Fibroblast of mammary gland (primary cell): ENCODE measurements at regions not wholly inside any gene's neighbourhood (a gene's known extent, or its start where the extent isn't known, plus 50 kb on each side); places are given as distances from the start of the nearest gene placed in this dataset.
"Not testable (repeated sequence)": the region's sequence is repeated elsewhere in the genome, so short reads cannot be mapped to it uniquely, and the experiment has no call there.

ENCODE experiments used
- DNase-seq: peaks from one replicate; pipeline ENCODE4 v3.0.0-alpha.2; 2010; ENCODE audit warnings: low read depth
- H3K4me3 ChIP-seq: 2 replicates; pipeline ENCODE4 v1.5.1; 2011; ENCODE audit warnings: low read depth, mild to moderate bottlenecking, low read length, moderate library complexity; ENCODE audit not compliant: control insufficient read depth
- TF ChIP-seq, protein P1 (sequence below): conservative IDR thresholded peaks from 2 replicates; pipeline ENCODE4 v1.5.1; 2011; ENCODE audit warnings: low read depth, low read length, inconsistent platforms; ENCODE audit not compliant: control insufficient read depth, insufficient read depth

DNA sequence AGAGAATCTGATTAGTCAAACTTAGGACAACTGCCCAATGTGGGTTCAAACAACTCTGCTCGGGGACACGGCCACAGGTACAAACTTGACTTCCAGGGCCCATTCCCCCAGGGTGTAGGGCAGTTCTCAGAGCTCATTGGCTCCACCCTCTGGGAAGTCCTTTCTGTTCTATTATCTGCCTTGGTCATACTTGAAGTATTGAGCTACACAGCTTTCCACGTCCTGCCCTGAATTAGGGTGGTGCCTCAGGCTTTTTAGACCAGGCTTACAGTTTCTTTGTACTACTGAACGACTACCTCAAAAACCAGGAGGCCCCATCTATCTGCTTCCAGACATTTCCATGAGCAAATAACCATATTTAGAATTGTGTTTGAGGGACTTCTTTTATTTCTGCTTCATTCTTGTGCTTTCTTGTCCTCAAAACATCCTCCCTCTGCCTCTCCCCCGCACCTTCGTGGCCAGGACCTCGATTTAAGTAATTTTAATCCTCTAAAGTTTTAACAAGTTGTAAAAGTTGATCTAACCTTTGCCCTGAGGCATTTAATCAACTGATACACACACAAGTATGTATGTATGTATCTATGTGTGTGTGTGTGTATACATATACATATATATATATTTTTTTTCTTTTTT is 281.7 kb upstream of the AMIGO2 start:
- no peak for DNase-seq
- no peak overlapping the region for H3K4me3 ChIP-seq
- TF ChIP-seq, protein P1, sequence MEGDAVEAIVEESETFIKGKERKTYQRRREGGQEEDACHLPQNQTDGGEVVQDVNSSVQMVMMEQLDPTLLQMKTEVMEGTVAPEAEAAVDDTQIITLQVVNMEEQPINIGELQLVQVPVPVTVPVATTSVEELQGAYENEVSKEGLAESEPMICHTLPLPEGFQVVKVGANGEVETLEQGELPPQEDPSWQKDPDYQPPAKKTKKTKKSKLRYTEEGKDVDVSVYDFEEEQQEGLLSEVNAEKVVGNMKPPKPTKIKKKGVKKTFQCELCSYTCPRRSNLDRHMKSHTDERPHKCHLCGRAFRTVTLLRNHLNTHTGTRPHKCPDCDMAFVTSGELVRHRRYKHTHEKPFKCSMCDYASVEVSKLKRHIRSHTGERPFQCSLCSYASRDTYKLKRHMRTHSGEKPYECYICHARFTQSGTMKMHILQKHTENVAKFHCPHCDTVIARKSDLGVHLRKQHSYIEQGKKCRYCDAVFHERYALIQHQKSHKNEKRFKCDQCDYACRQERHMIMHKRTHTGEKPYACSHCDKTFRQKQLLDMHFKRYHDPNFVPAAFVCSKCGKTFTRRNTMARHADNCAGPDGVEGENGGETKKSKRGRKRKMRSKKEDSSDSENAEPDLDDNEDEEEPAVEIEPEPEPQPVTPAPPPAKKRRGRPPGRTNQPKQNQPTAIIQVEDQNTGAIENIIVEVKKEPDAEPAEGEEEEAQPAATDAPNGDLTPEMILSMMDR = no peak

DNA sequence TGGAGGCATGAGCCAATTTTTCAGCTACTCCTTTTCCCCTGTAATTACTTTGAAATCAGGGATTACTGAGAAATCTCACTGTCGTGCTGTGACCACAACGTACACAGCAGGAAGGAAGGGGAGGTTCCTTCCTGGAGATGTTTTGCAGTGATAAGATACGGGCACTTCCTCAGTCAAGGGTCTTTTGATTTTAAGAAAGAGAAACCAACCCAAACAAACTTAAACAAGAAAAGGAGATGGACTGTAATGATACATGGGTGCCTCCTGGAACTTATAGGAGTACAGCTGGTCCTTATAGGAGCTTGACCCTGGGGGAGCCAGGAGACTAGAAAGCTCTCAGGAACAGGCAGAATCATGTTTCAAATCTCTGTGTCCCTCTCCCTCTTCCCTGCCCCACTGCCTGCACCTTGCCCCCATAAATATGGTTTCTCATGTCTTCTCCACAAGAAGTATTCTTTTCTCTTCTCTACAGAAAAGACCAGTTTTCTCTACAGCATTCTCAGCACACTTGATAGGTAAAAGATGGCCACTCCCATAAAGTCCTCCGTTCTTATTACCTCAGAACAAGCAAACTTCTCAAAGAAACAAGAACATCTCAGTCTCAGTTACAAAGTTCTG is 281.1 kb upstream of the AMIGO2 start:
- no peak for DNase-seq
- TF ChIP-seq, protein P1 = no peak
- H3K4me3 ChIP-seq = no peak overlapping the region

DNA sequence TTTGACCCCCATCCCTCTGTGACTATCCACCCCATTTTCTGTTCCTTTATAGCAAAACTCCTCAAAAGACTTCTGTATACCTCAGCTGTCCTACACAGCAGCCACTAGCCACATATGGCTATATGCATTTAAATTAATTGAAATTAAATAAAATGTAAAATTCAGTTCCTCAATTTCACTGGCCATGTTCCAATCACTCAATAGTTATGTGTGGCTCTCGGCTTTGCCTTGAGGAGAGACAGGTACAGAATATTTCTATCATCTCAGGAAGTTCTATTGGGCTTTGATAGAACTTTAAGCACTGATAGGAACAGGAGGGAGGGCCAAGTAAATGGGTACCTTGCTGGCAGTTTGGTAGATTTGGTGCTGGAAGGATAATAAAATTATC is 280.3 kb upstream of the AMIGO2 start:
- no peak for DNase-seq
- H3K4me3 ChIP-seq = no peak overlapping the region
- TF ChIP-seq, protein P1 = no peak

DNA sequence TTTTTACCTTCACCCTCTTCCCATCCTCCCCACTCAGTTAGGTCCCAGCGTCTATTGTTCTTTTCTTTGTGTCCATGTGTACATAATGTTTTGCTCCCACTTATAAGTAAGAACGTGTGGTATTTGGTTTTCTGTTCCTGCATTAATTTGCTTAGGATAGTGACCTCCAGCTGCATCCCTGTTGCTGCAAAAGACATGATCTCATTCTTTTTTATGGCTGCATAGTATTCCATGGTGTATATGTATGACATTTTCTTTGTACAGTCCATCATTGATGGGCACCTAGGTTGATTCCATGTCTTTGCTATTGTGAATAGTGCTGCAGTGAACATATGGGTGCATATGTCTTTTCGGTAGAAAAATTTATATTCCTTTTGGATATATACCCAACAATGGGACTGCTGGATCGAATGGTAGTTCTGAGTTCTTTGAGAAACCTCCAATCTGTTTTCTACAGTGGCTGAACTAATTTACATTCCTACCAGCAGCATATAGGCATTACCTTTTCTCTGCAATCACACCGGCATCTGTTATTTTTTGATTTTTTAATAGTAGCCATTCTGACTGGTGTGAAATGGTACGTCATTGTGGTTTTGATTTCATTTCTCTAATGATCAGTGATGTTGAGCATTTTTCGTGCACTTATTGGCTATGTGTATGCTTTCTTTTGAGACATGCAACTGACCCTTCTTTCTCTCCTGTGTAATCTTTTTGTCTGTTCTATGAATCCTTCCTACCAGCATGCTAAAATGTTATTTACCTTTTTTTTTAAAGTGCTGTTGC is 279.7 kb upstream of the AMIGO2 start:
- H3K4me3 ChIP-seq = no peak overlapping the region
- no peak for DNase-seq
- TF ChIP-seq, protein P1 = no peak

DNA sequence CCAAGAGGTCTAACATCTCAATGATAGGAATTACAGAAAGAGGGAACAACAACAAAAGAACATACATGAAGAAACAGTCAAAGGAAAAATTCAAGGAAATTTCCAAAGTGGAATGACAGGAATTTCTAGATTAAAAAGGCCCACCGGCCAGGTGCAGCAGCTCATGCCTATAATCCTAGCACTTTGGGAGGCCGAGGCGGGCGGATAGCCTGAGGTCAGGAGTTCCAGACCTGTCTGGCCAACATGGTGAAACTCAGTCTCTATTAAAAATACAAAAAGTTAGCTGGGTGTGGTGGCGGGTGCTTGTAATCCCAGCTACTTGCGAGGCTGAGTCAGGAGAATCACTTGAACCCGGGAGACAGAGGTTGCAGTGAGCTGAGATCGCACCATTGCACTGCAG is 277.2 kb upstream of the AMIGO2 start:
- H3K4me3 ChIP-seq, DNase-seq: not testable (repeated sequence)

DNA sequence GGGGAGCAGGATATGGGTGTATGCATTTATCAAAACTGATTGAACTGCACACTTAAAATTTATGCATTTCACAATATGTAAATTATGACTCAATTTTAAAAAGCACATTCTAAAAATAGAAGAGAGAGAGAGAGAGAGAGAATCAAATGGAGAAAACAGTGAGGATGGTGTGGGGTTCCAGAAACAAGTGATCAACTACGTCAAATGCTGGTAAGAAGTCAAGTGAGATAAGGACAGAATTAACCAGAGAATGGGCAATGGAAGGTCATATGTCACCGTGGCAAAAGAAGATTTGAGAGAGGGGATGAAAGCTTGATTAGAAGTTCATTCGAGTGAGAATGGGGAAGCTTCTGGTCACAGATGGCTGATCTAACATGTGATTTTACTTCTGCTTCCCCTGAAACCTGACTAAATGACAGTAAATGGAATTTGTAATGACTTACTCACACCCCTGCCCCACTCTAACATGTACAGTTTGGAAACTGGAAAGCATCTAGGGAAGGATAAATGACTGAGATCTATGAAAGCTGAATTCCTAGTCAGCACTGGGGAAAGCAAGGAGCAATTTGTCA is 276.5 kb upstream of the AMIGO2 start:
- TF ChIP-seq, protein P1 = no peak
- DNase-seq = no peak
- no peak overlapping the region for H3K4me3 ChIP-seq

DNA sequence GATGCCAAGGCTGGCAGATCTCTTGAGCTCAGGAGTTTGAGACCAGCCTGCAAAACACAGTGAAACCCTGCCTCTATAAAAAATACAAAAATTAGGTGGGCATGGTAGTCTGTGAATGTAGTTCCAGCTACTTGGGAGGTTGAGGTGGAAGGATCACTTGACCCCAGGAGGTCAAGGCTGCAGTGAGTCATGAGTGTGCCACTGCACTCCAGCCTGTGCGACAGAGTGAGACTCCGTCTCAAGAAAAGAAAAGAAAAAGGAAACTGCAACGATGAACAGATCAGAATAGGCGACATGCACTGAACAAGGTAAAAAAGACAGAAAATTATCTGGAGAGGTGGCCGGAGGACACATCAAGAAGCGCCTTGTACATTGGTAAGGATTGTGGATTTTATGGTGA is 273.7 kb upstream of the AMIGO2 start:
- TF ChIP-seq, protein P1 = no peak
- H3K4me3 ChIP-seq = no peak overlapping the region
- no peak for DNase-seq
